ENCODE measurements at regions not wholly inside any gene's neighbourhood (a gene's known extent, or its start where the extent isn't known, plus 50 kb on each side); places are given as distances from the start of the nearest gene placed in this dataset.

DNA sequence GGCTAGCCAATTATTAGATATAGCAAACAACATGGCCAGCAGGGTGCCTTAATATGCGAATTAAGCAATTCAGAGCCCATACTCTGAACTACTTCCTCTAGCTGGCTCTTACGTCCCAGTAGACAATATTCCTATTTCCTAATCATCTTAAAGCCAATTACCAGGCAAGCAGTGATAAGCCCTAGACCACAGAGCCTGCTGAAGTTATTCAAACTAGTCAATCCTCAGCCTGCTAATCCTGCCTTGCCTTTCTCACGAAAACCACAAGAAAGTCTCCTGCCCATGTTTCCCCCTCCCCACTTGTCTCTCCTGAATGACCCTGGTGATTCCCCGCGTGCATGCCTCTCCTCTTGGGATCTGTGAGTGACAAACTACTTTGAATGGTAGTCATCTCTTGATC is 86.8 kb upstream of the CACNA2D1 start (continued):
- no peak for TF ChIP-seq USF2 (IDR thresholded peaks at IDR 0.05; ENCODE audit: borderline replicate concordance, low read depth, low read length)

- Histone ChIP-seq H3K9ac (ENCODE audit: control insufficient read depth, insufficient read depth, low read length) (no peak overlapping the region), H3K4me1 (ENCODE audit: control insufficient read depth, insufficient read depth, low read length) (no peaks in the 10 kb centered on the region), H3K9me3 (replicated peaks; ENCODE audit: control insufficient read depth, insufficient read depth, low read length) (no peaks in the 10 kb centered on the region), H3K27me3 (replicated peaks in 1 of 2; ENCODE audit: control insufficient read depth in 2 of 2, insufficient read depth in 2 of 2, low read length in 1 of 2) (no peaks in the 10 kb centered on the region), H3K36me3 (ENCODE audit: control insufficient read depth in 2 of 2, insufficient read depth in 2 of 2, low read length in 1 of 2) (no peaks in the 10 kb centered on the region), H3K79me2 (ENCODE audit: control insufficient read depth, insufficient read depth, low read length) (no peaks in the 10 kb centered on the region), H3K27ac (ENCODE audit: control insufficient read depth, insufficient read depth) (no peak overlapping the region), H3K4me3 (no peak overlapping the region), H4K20me1 (ENCODE audit: control insufficient read depth, insufficient read depth) (no peaks in the 10 kb centered on the region), H3K4me2 (ENCODE audit: control insufficient read depth, insufficient read depth) (no peak overlapping the region), H2AFZ (ENCODE audit: control insufficient read depth, low read depth, low read length) (no peak overlapping the region)
- POLR2A ChIA-PET, result interaction anchor here (0.7 to 0.8 kb wide), 2 partner anchors 17 to 1001 kb away, joined by 3 read pairs; no protein-coding TSS in a partner anchor
- FAIRE-seq (no peak), ATAC-seq (peak; percentile 68), DNase-seq (ENCODE audit: low read depth, low spot score) (no peak)
- intact Hi-C loops (cut with micrococcal nuclease; ENCODE audit: unreplicated experiment) (no loop called here), in situ Hi-C loops (cut with MboI) (no loop called here)
- no TSS peak for BruUV-seq (replicated peaks)
- SMC1A ChIA-PET (ENCODE audit: uncharacterized antibody, unreplicated experiment), result interaction anchor here (1.3 kb wide), 1 partner anchor 42 kb away, joined by 3 read pairs; no protein-coding TSS in a partner anchor
- 0% methylated on average over 3 of the region's 3 CpGs for WGBS (ENCODE audit: insufficient coverage, insufficient replicate concordance, low lambda C conversion rate, missing lambda C conversion rate)
- CTCF ChIA-PET, result interaction anchor here (0.7 to 1.0 kb wide), 3 partner anchors 22 to 260 kb away, joined by 3 read pairs; no protein-coding TSS in a partner anchor
- RAD21 ChIA-PET (ENCODE audit: unreplicated experiment), result interaction anchor here (1.4 kb wide), 1 partner anchor 31 kb away, joined by 5 read pairs; no protein-coding TSS in a partner anchor
- TF ChIP-seq ASH2L (IDR thresholded peaks at IDR 0.05; ENCODE audit: borderline replicate concordance, low read depth) (no peak), ATF7 (IDR thresholded peaks at IDR 0.05; ENCODE audit: low read depth) (no peak), ZNF217 (IDR thresholded peaks at IDR 0.05) (no peak), RAD51 (IDR thresholded peaks at IDR 0.05) (peak; percentile 58; the same call in 1 of the 2 replicates)
Measured at GRCh38 chr7:82528577-82529310, 85.2 kb upstream of the CACNA2D1 start.
